ENCODE measurements at regions not wholly inside any gene's neighbourhood (a gene's known extent, or its start where the extent isn't known, plus 50 kb on each side); places are given as distances from the start of the nearest gene placed in this dataset.

GRCh38 chr6:165106261-165106660, 203.1 kb downstream of the C6orf118 start:
- TF ChIP-seq CTCF (IDR thresholded peaks at IDR 0.05; ENCODE audit: insufficient read depth, low read length, poor library complexity, severe bottlenecking) (no peak), EZH2phosphoT487 (conservative IDR thresholded peaks at IDR 0.05; ENCODE audit: low read length) (no peak)
